CD4-positive, alpha-beta T cell treated with Interleukin-15 for 1 hour (primary cell): ENCODE measurements at regions not wholly inside any gene's neighbourhood (a gene's known extent, or its start where the extent isn't known, plus 50 kb on each side); places are given as distances from the start of the nearest gene placed in this dataset.

Experiments
- DNase-seq: peaks from one replicate; pipeline ENCODE4 v3.0.0-alpha.2; 2020

GRCh38 chr4:159503236-159504008, 400.5 kb downstream of the RAPGEF2 start:
- no peak for DNase-seq

GRCh38 chr4:159504684-159505083, 401.8 kb downstream of the RAPGEF2 start:
- no peak for DNase-seq

GRCh38 chr4:159505266-159505975, 402.5 kb downstream of the RAPGEF2 start:
- no peak for DNase-seq

- no peak for DNase-seq
These were observed 404.1 kb downstream of the RAPGEF2 start for GRCh38 chr4:159506801-159507517.

- no peak for DNase-seq
These were observed 406.1 kb downstream of the RAPGEF2 start for GRCh38 chr4:159508917-159509500.

GRCh38 chr4:159512348-159512747, 409.5 kb downstream of the RAPGEF2 start:
- DNase-seq = no peak

- no peak for DNase-seq
These were observed 412.6 kb downstream of the RAPGEF2 start for GRCh38 chr4:159515314-159516025.

- DNase-seq = no peak
These were observed 413.8 kb downstream of the RAPGEF2 start for GRCh38 chr4:159516556-159517140.

- no peak for DNase-seq
These were observed 417.2 kb downstream of the RAPGEF2 start for GRCh38 chr4:159520074-159520473.

GRCh38 chr4:159526172-159526571, 423.3 kb downstream of the RAPGEF2 start:
- DNase-seq = no peak

GRCh38 chr4:159534655-159535054, 431.8 kb downstream of the RAPGEF2 start:
- no peak for DNase-seq

GRCh38 chr4:159538556-159538955, 435.7 kb downstream of the RAPGEF2 start:
- DNase-seq = no peak

GRCh38 chr4:159540038-159540437, 437.2 kb downstream of the RAPGEF2 start:
- no peak for DNase-seq

GRCh38 chr4:159540501-159540900, 437.6 kb downstream of the RAPGEF2 start:
- DNase-seq = no peak

- DNase-seq = no peak
These were observed 438.3 kb downstream of the RAPGEF2 start for GRCh38 chr4:159541143-159541542.

- DNase-seq = no peak
These were observed 439.4 kb downstream of the RAPGEF2 start for GRCh38 chr4:159542296-159542695.

GRCh38 chr4:159543831-159544230, 441.0 kb downstream of the RAPGEF2 start:
- DNase-seq = no peak

GRCh38 chr4:159545556-159545955, 442.7 kb downstream of the RAPGEF2 start:
- no peak for DNase-seq

GRCh38 chr4:159547645-159548308, 444.9 kb downstream of the RAPGEF2 start:
- no peak for DNase-seq

GRCh38 chr4:159549098-159549518, 446.2 kb downstream of the RAPGEF2 start:
- DNase-seq = no peak

- no peak for DNase-seq
These were observed 448.4 kb downstream of the RAPGEF2 start for GRCh38 chr4:159551281-159551680.
